Fibroblast of lung (primary cell): ENCODE measurements at regions not wholly inside any gene's neighbourhood (a gene's known extent, or its start where the extent isn't known, plus 50 kb on each side); places are given as distances from the start of the nearest gene placed in this dataset.
A peak's percentile ranks its signal among the peaks of the same experiment; 100 is the strongest.

Experiments
- DNase-seq, 2 donors: peaks; one replicate each; pipeline versions ENCODE4 v3.0.0 to v3.0.0-alpha.2; 2010; ENCODE audit warnings: low read depth in 2 of 2
- H2AFZ ChIP-seq: 2 replicates; pipeline ENCODE4 v1.5.1; 2012; ENCODE audit warnings: low read length, control low read depth, inconsistent platforms
- H3K27ac ChIP-seq: 2 replicates; pipeline ENCODE4 v1.5.1; 2011; ENCODE audit warnings: low read length, control low read depth; ENCODE audit not compliant: insufficient read depth
- H3K27me3 ChIP-seq: 2 replicates; pipeline ENCODE4 v1.5.1; 2011; ENCODE audit warnings: mild to moderate bottlenecking, low read length; ENCODE audit not compliant: control insufficient read depth, insufficient read depth
- H3K36me3 ChIP-seq: 2 replicates; pipeline ENCODE4 v1.5.1; 2011; ENCODE audit warnings: low read length; ENCODE audit not compliant: control insufficient read depth, insufficient read depth
- H3K4me1 ChIP-seq: 2 replicates; pipeline ENCODE4 v1.5.1; 2011; ENCODE audit warnings: low read length; ENCODE audit not compliant: control insufficient read depth, insufficient read depth; ENCODE audit errors: extremely low read depth
- H3K4me2 ChIP-seq: 2 replicates; pipeline ENCODE4 v1.5.1; 2011; ENCODE audit warnings: low read length, control low read depth; ENCODE audit not compliant: insufficient read depth; ENCODE audit errors: extremely low read depth
- H3K4me3 ChIP-seq, 4 experiments: fragments of 200-600 bp in 1 of 4; sonication (generic) in 1 of 4; replicated peaks in 1 of 4; 2 replicates each; pipeline ENCODE4 v1.5.1; 2011 to 2016; ENCODE audit warnings: low read length in 4 of 4, low read depth in 3 of 4, mild to moderate bottlenecking in 3 of 4, control low read depth in 2 of 4, inconsistent platforms in 1 of 4, mixed read lengths in 1 of 4; ENCODE audit not compliant: insufficient read depth in 1 of 4; ENCODE audit errors: control extremely low read depth in 1 of 4
- H3K79me2 ChIP-seq: 2 replicates; pipeline ENCODE4 v1.5.1; 2012; ENCODE audit warnings: mild to moderate bottlenecking, low read length, inconsistent platforms; ENCODE audit not compliant: control insufficient read depth, insufficient read depth
- H3K9ac ChIP-seq: 2 replicates; pipeline ENCODE4 v1.5.1; 2011; ENCODE audit warnings: mild to moderate bottlenecking, low read length, control low read depth; ENCODE audit not compliant: insufficient read depth
- H3K9me3 ChIP-seq: 2 replicates; pipeline ENCODE4 v1.5.1; 2012; ENCODE audit warnings: low read depth, low read length; ENCODE audit not compliant: control insufficient read depth, insufficient read depth
- H4K20me1 ChIP-seq: 2 replicates; pipeline ENCODE4 v1.5.1; 2011; ENCODE audit warnings: low read length; ENCODE audit not compliant: control insufficient read depth, insufficient read depth; ENCODE audit errors: extremely low read depth
- CTCF ChIP-seq, 2 donors: IDR thresholded peaks in 1 of 2; conservative IDR thresholded peaks in 1 of 2; 1 replicate in 1 of 2; 2 replicates in 1 of 2; pipeline ENCODE4 v1.5.1; 2011 to 2012; ENCODE audit warnings: low read length in 2 of 2, control low read depth in 1 of 2, inconsistent platforms in 1 of 2, low read depth in 1 of 2, mild to moderate bottlenecking in 1 of 2
- EZH2 ChIP-seq: IDR thresholded peaks from 2 replicates; pipeline ENCODE4 v1.5.1; 2012; ENCODE audit warnings: low read length, control low read depth, mild to moderate bottlenecking; ENCODE audit errors: missing control alignments

GRCh38 chr1:178580096-178580495 is 67.2 kb downstream of the TEX35 start:
- Histone ChIP-seq H3K79me2 (no peaks in the 10 kb centered on the region), H3K9me3 (no peaks in the 10 kb centered on the region), H3K4me2 (no peak overlapping the region), H2AFZ (no peak overlapping the region), H3K27me3 (no peaks in the 10 kb centered on the region), H3K4me1 (no peaks in the 10 kb centered on the region), H3K9ac (no peak overlapping the region), H4K20me1 (no peaks in the 10 kb centered on the region), H3K36me3 (no peaks in the 10 kb centered on the region), H3K4me3 (no peak overlapping the region), H3K27ac (no peak overlapping the region)
- DNase-seq = no peak
- no peak for TF ChIP-seq EZH2
- no peak for TF ChIP-seq CTCF (conservative IDR thresholded peaks at IDR 0.05 in 1 of 2, IDR thresholded peaks at IDR 0.05 in 1 of 2; ENCODE audit: low read depth in 1 of 2, low read length in 2 of 2)

DNA sequence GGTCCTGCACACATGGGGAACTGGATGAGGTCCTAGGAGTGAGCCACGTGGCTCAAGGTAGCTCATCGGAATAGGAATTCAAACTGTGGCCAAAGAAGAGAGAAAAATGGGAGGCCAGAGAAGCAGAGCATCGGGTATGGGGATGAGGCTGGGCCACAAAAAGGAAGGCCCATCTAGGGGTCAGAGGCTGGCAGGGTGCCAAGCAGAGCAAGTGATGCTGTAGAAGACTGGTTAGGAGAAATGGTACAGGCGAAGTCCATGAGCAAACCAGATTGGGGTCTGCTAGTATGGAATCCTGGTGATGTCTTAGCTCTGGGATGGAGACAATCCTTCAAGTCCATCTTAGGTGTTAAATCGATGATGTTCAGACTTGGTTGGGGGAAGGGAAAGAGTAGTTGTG is 68.0 kb downstream of the TEX35 start:
- TF ChIP-seq EZH2 (no peak), CTCF (conservative IDR thresholded peaks at IDR 0.05 in 1 of 2, IDR thresholded peaks at IDR 0.05 in 1 of 2; ENCODE audit: low read depth in 1 of 2, low read length in 2 of 2) (no peak)
- H3K9ac ChIP-seq = no peak overlapping the region
- no peaks in the 10 kb centered on the region for H3K4me1 ChIP-seq
- H3K27me3 ChIP-seq = no peaks in the 10 kb centered on the region
- no peak overlapping the region for H3K27ac ChIP-seq
- no peaks in the 10 kb centered on the region for H3K79me2 ChIP-seq
- H4K20me1 ChIP-seq = no peaks in the 10 kb centered on the region
- no peak overlapping the region for H2AFZ ChIP-seq
- no peaks in the 10 kb centered on the region for H3K36me3 ChIP-seq
- no peak for DNase-seq
- no peak overlapping the region for H3K4me2 ChIP-seq
- no peaks in the 10 kb centered on the region for H3K9me3 ChIP-seq
- H3K4me3 ChIP-seq = no peak overlapping the region

GRCh38 chr1:178581351-178582303 is 68.7 kb downstream of the TEX35 start:
- no peaks in the 10 kb centered on the region for H3K27me3 ChIP-seq
- TF ChIP-seq CTCF (conservative IDR thresholded peaks at IDR 0.05 in 1 of 2, IDR thresholded peaks at IDR 0.05 in 1 of 2; ENCODE audit: low read depth in 1 of 2, low read length in 2 of 2) (no peak), EZH2 (no peak)

More at GRCh38 chr1:178581351-178582303, 68.7 kb downstream of the TEX35 start:
- Histone ChIP-seq H3K9ac (no peak overlapping the region), H3K79me2 (no peaks in the 10 kb centered on the region), H3K36me3 (no peaks in the 10 kb centered on the region), H3K27ac (no peak overlapping the region), H3K9me3 (no peaks in the 10 kb centered on the region), H4K20me1 (no peaks in the 10 kb centered on the region), H3K4me2 (no peak overlapping the region), H2AFZ (no peak overlapping the region), H3K4me3 (no peak overlapping the region), H3K4me1 (no peaks in the 10 kb centered on the region)
- peak in 1 of 2 donors; percentile 5 for DNase-seq
